Hematopoietic multipotent progenitor cell (in vitro differentiated cells): ENCODE measurements at regions not wholly inside any gene's neighbourhood (a gene's known extent, or its start where the extent isn't known, plus 50 kb on each side); places are given as distances from the start of the nearest gene placed in this dataset.
"Not testable (repeated sequence)": the region's sequence is repeated elsewhere in the genome, so short reads cannot be mapped to it uniquely, and the experiment has no call there.

Experiments
- DNase-seq, 3 donors: peaks; one replicate each; pipeline ENCODE4 v3.0.0-alpha.2; 2011 to 2015; ENCODE audit warnings: low read depth in 2 of 3, low spot score in 2 of 3

GRCh38 chr6:126664271-126664670, 324.4 kb downstream of the CENPW start:
- DNase-seq, result no peak

DNA sequence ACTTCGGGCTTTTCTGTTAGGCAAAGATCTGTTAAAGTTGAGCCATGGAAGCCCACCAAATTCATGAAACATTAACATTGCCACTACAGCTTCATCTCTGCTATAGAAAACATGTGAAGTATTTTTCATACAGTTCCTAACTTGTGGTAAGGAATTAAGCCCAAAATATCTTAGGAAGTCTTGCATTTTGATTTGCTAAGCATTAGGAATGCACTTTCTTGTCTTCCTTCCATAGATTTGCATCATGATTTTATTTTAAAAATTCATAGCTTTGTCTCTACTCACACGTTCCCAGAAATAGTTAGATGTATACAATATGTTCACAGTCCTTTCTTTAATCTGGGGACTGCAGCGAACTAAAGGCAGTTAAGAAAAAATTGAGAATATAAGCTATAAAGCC, 325.6 kb downstream of the CENPW start:
- no peak for DNase-seq

DNA sequence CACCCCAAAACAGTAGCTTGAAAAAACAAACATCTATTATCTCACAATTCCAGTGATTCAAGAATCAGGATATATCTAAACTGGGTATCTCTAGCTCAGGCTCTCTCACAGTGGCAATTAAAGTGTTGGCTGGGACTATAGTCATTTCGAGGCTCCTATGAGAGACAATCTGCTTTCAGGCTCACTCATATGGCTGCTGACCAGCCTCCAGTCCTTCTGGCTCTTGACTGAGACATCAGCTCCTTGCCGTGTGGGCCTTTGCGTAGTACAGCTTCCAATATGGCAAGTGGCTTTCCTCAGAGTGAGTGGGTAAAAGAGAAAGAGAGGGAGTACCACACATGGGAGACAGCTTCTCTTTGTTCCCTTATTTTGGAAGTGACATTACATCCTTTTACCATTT, 327.2 kb downstream of the CENPW start:
- DNase-seq, result no peak

- DNase-seq, result no peak
Observed at GRCh38 chr6:126667728-126668127, 327.8 kb downstream of the CENPW start.

- no peak for DNase-seq
Observed at GRCh38 chr6:126672649-126673048, 332.7 kb downstream of the CENPW start.

DNA sequence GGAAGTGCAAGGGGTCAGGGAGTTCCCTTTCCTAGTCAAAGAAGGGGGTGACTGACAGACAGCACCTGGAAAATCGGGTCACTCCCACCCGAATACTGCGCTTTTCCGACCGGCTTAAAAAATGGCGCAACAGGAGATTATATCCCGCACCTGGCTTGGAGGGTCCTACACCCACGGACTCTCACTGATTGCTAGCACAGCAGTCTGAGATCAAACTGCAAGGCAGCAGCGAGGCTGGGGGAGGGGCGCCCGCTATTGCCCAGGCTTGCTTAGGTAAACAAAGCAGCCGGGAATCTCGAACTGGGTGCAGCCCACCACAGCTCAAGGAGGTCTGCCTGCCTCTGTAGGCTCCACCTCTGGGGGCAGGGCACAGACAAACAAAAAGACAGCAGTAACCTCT, 333.8 kb downstream of the CENPW start:
- DNase-seq, result not testable (repeated sequence)

DNA sequence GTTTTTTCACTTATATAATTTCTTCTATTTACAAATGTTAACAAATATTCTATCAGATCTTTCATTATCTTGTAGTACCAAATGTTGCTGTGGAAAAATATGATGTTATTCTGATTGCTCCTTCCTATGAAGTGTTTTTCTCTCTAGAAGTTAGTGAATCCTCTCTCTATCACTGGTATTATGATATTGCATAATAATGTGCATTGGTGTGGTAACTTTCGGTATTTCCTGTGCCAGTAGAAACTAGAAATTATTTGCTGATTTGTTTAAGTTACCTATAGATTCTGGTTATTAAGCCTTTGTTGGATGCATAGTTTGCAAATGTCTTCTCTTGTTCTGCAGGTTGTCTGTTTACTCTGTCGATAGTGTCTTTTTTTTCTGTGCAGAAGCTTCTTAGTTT, 342.5 kb downstream of the CENPW start:
- no peak for DNase-seq

DNA sequence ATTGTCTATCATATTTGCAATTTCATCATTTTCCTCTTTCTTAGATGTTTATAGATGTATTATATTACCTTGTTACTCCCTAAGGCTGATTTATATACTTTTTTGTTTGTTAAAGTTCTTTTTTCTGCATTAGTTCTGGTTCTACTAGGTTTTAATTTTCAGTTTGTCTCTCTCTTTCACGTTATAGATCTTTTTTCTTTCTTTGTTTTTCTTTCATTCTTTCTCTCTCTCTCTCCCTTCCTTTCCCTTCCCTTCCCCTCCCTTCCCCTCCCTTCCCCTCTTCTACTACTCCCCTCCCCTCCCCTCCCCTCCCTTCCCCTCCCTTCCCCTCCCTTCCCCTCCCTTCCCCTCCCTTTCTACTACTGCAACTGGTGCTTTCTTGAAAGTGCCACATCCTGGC, 345.3 kb downstream of the CENPW start:
- no peak for DNase-seq

GRCh38 chr6:126696921-126697693, 357.2 kb downstream of the CENPW start:
- no peak for DNase-seq

DNA sequence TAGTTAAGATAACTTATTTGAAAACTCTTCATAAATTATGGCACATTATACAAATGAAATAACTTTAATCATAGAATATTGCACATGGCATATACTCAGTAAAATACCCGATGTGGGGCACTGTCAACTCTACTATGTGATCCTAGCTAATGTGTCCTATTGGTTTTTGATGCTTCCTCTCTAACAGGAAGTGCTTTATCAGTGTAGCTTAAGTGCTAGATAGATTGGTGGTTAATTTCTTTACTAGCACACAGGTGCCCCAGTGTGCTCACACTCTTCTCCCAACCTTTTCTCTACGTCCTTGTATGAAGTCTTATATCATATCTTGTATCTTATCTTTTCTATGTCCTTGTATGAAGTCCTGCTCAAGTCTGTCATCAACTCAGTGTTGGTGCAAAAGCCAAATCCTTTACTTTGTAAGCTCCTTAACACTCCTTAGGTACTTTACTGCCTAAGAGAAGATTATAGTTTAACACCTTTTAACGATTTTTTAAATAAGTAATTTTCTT, 358.9 kb downstream of the CENPW start:
- DNase-seq, result no peak

- no peak for DNase-seq
Observed at GRCh38 chr6:126701676-126702560, 362.0 kb downstream of the CENPW start.

DNA sequence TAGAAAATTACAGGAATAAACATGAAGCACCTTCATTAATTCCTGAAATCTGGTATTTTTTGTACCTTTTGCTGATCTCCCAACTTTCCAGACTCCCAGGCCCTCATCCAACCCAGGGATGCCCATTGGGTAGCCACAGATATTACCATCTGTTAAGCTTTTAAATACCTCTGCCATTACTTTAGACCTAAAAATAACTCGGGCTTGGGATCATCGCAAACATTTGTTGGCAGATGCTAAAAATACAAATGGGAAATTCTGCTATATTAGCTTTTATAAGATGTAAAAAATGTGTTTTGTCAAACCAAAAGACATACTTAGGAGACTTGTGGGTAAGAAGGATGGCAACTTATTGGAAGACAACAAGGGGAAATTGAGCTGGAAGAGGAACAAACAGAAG, 376.1 kb downstream of the CENPW start:
- no peak for DNase-seq

DNA sequence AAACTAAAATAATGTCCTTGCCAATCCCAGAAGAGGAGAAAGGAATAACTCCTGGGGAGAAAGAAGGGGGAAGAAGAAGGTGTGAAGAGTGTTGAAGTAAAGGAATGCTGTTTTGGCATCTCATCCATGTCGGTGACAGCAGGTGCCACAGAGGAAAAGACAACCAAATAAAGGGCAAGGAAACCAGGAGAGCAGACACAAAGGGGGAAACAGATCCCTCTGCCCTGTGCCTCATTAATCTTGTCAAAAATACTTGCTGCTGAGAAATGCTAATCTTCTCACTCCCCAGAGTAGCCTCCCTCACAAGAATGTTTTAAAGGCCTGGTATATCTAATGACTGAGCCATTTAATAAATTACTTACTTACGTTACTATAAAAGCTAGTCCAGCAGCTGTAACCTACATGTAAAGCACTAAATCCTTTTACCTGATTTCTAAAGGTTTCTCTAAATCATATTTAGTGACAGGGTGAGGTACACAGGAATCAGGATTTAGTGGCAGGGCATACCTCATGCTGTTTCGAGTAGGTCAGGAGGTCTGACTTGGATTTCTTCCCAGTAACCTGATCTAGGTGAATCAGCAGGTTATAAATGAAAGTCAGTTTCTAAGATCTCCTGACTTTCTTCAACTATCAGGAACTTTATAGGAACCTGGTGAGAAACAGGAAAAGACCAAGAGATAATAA, 377.1 kb downstream of the CENPW start:
- no peak for DNase-seq

- no peak for DNase-seq
Observed at GRCh38 chr6:126718600-126719327, 378.8 kb downstream of the CENPW start.

DNA sequence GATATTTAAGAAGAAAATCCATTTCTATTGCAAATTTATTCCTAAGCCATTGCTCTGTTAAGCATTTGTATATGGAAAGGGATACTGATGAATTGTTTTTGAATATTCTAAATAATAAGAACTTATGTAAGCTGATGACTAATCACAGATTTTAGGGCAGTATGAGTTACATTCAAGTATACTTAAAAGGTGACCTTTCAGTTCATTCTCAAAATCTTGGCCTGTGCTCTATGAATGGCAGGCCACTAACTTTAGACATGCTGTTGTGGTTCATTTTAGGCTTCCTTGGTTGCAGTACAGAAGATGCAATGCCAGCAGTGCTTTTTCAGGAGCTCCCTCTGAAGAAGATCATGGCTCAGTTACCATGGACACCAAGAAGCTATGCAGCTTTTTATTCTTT, 380.4 kb downstream of the CENPW start:
- DNase-seq, result no peak

- no peak for DNase-seq
Observed at GRCh38 chr6:126721581-126722160, 381.8 kb downstream of the CENPW start.

- DNase-seq, result no peak
Observed at GRCh38 chr6:126722411-126722810, 382.5 kb downstream of the CENPW start.

DNA sequence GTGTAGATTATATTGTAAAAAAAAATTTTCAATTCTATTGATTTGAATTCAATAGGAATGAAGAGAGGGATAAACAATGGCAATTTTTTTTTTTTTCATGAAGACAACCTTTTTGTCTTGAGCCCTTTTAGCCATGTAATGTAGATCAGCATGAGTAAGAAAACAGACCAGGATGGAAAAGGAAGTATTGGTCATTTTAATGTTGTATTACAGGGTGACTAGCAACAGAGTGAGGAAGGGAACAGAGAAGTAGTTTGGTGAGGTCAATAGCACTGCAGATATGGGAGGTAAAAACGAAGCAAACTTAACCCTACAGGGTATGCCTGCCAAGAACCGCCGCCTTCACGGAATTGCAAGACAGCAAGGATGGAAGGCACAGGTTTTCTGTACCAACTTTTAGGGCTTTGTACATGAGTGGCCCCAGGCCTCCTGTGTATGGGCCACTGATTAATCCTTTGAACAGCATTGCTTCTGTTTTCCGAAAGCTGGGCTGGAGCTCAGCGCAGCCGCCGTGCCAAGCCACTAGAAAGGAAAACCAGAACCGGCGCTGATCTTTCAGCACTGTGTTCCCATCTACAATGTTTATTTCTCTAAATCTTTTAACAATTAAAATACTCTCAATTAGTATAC, 383.7 kb downstream of the CENPW start:
- DNase-seq, result no peak

DNA sequence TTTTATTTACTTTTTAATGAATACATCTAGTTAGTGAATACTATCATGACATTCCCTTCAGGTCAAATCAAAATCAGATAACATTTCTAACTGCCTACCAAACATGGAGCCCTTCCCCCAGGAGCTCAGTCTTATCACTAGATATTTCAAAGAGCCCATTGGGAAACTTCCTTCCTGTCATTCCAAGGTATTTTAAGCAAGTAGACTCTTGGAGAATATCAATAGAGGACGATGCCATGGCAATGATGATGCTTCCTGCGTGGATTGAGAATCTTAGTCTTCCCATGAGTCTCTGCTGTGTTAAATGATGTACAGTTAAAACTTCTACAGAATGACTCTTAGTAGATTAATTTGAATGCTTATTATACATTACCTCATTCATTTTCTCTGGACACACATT, 384.9 kb downstream of the CENPW start:
- DNase-seq, result no peak

GRCh38 chr6:126726454-126726853, 386.5 kb downstream of the CENPW start:
- DNase-seq, result not testable (repeated sequence)
